Femur (tissue), 1 donor: ENCODE measurements at regions not wholly inside any gene's neighbourhood (a gene's known extent, or its start where the extent isn't known, plus 50 kb on each side); places are given as distances from the start of the nearest gene placed in this dataset.
A peak's percentile ranks its signal among the peaks of the same experiment; 100 is the strongest.

Source experiments
- DNase-seq: peaks from one replicate; pipeline ENCODE4 v3.0.0-alpha.2; 2017

DNA sequence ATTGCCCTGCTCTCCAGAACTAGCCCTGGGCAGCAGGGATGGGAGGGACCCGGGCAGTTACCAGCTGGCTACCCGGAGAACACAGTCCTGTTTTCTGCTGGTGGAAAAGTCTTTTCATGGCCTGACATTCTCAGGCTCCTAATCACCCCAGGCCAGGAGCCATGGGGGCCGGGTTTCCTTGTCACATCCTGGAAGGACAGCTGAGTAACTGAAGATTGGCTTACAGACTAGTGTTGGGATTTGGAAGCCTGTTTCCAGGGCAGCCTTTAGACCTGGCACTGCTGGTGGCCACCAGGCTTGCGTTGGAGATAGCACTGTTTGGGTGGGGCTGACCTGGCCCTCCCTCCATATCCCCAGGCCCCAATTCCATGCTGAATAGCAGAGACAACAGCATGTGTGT lies 349.0 kb downstream of the CTTN start:
- no peak for DNase-seq

DNA sequence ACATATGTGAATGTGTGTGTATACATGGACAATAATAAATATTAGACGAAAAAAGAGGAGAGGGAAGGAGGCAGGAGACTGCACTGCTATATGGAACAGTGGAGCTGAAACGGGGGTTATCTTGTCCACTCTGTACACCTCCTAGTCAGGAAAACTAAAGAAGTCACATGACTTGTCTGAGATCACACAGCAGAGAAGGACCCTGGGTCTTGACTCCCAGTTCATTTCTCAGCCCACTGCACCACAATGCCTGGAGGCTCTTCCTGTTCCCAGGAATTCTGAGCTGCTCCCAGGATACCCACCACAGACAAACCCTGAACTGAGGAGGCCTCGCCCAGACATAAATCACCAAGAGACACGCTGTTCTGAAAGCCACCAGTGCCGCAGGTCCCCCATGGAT lies 349.6 kb downstream of the CTTN start:
- DNase-seq, result no peak

DNA sequence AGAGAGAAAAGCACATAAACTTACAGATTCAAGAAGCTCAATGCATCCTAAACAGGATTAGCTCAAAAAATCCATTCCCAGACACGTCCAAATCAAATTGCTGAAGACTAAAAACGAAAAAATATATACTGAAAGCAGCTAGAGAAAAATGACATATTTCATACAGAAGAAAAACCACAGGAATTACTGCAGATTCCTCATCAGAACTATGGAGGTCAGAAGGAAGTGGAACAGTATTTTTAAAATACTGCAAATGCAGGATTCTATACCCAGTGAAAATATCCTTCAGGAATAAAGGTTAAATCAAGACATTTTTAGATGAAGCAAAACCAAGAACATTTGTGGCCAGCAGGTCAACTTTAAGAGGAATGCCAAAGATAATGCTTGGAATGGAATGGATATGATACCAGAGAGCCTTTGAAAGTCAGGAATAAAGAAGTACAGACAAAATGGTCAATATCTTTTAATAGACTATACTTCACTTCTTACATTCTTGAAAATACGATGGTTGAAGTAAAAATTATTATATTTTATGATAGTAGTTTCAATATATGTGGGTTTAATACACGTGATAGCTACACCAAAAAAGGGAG lies 352.9 kb downstream of the CTTN start:
- no peak for DNase-seq

DNA sequence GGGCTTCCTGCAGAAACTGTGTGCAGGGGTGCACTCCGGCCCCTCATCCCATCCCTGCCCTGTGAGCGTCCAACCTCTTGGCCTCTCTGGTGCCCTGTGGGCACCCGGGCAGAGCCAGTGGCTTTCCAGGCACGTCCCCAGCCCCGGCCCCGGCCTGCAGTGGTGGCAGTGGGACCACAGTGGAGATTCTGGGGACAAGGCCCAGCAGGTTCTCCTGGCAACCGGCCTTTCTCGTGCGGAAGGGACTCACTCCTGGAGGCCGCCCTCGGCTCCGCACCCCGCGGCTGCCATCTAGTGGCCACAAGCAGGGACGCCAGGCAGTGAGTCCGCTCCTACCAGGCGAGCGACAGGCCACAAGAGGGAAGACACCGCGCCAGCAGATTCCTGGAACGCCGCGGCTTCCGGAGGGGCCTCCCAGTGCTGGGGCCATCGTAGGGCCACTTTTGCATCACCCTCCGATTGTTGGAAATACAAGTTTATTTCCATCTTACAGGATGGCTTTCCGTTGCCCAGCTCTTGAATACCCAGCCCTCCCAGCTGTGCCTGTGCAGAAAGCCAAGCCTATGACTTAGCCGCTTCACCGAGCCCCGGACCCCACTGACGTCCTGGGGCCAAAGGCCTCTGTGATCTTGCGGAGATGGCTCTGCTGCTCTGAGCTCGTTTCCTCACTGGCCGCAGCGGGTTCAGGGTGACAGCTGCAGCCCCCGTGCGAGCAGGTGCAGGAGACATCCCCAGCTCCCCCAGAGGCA lies 357.3 kb downstream of the CTTN start:
- DNase-seq, result peak; percentile 87

DNA sequence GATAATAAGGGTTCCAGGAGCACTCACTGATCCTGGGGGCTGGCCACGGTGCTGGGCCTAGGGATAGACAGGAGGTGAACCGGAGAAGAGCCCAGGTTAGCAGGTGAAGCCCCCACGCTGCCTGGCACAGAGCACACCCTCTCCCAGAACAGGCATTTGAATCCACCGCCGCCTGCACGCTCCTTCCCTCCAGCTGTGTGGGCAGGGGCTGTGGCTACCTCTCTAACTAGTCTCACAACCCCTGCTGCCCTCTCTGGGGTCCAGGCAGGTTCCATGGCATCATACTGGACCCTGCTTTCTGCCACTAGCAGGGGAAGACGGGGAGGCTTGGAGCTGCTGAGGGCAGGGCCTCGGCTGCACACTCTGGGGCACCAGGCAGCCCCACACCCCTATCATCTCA lies 358.0 kb downstream of the CTTN start:
- DNase-seq, result no peak

DNA sequence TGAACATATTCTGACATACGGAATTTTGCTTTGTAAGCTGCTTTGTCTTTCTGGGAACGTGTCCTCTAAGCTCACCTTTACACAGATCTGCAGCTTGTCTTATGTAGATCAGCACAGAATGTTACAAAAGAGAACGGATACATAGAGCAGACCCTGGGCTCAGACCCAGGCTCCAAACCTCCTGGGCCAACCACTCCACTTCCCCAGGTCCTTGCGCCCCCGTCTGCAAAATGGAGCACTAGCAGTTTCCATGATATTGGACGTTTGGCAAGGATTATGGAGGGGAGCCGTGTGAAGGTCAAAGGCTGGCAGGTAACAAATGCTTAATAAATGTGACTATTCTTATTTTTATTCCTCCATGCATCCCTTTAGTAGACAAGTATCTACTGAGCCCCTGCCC lies 358.4 kb downstream of the CTTN start:
- no peak for DNase-seq

DNA sequence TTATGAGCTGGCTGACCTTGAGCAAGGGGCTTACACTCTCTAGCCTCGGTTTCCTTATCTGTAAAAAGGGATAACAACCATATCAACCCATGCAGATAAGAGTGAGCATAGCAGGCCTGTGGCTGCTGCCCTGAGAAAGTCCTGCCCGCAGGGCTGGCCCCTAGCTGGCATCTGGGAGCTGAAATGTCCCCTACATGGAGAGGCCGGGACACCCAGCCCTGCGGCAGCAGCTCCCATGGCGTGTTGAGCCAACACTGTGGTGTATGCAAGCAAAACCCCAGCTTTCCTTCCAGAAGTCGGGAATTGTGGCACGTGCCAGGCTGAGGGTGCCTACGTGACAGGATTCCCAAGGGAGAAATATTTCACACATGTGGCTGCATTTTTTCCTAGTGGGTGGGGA lies 358.9 kb downstream of the CTTN start:
- DNase-seq, result no peak

DNA sequence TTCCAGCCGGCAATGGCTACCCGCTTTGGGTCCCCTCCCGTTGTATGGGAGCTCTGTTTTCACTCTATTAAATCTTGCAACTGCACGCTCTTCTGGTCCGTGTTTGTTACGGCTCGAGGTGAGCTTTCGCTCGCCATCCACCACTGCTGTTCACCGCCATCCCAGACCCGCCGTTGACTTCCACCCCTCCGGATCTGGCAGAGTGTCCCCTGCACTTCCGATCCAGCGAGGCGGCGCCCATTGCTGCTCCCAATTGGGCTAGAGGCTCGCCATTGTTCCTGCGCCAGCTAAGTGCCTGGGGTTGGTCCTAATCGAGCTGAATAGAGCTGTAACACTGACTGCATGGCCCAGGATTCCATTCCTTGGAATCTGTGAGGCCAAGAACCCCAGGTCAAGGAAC lies 359.9 kb downstream of the CTTN start:
- no peak for DNase-seq

DNA sequence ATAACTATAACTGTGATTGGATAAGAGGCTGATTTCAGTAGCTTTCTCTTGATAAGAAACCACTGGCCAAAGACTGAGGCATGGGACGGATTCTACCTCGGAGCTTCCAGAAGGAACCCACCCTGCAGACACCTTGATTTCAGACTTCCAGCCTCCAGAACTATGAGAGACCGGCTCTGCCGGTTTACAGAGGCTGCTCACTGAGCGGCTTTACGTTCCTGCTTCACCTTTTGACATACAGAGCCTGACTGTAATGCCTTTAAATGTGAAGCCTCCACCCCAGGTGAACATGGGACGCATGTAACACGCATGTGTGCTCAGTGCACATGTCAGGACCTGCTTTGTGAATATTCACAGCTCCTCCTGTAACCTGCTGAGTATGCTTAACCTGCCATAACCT lies 361.5 kb downstream of the CTTN start:
- DNase-seq, result no peak

DNA sequence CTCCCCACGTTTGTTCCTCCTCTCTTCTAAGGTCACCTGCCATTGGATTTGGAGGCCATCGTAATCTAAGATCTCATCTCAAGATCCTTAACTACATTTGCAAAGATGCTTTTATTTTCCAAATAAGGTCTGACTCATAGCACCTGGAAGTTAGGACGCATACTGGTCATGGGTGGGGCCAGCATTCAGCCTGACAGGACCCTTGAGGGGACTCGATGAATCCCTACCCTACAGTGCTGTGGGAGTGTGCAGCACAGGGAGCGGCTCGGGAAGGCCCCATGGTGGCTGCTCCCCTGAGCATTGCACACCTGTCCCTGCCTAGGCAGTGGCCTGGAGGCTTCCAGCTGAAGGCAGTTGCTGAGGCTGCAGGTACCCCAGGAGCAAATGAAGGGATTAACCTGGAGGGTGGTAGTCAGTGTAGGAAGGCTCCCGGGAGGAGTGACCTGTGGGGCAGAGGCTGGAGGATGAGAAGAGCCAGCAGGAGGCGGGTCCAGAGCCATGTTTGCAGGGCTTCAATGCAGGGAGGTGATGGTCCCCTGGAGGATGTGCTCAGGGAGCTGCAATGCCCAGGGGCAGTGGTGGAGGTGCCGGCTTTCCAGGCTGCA lies 362.2 kb downstream of the CTTN start:
- no peak for DNase-seq

DNA sequence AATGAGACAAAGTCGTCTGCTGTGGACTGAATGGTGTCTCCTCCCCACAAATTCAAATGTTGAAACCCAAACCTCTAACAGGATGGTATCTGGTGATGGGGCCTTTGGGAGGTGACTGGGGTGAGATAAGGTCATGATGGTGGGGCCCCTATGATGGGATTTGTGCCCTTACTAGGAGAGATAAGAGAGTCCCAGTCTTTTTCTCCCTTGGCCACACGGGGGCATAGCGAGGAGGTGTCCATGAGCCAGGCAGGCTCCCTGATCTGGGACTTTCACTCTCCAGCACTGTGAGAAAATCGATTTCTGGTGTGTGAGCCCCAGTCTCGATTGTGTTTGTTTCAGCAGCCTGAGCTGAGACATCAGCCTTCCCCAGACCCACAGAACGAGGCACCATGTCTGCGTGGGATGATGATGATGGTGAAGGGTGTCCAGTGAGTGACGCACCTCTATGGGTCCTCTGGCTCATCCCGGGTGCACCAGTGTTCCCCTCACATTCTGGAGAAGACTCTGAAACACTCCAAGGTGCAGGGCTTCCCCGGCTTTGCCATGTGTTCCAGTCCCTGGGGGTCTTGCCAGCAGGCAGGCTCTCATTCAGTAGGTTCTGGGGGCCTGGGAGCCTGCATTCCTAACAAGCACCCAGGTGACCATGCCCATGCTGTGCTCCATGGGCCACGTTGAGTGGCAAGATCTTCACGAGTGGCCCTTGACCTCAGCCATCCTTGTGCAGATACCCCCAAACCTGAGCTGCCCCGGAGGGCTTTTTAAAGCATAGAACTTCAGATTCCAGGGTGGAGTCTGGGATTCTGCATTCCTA lies 363.0 kb downstream of the CTTN start:
- DNase-seq, result no peak

DNA sequence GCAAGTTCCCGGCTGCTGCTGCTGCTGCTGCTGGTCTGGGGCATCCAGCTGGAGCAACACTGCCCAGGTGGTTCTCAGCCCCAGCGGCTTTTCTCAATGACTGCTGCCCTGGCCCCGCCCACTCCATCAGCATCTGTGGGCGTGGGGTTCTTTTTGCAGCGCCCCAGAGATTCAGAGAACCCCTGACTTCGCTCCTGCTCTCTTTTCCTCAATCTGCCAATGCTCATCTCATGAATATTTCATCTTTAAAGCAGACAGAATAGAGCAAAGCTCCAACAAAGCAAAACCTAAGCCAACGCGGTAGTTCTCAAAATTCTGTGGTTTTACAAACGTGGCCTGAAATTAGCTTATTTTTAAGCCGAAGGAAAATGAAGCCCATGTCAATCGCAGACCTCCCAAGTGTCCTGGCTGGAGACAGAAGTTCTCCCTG lies 363.6 kb downstream of the CTTN start:
- DNase-seq, result no peak

DNA sequence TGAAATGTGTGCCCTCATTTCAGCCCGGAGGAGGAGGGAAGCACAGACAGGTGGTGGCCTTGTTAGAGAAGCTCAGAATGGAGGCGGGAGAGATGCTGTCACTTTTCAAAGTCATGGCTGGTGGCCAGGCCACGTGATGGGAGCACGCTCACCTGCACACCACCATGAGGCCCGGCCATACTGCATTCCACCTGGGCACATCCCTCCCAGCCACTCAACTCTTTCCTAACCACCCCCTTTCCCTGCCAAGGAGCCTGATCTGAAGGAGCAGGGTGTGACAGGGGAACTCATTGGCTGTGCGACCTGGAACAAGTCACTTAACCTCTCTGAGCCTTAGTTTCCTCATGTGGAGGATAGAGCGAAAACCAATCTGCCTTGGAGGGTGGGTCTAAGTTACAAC lies 364.5 kb downstream of the CTTN start:
- DNase-seq, result no peak

DNA sequence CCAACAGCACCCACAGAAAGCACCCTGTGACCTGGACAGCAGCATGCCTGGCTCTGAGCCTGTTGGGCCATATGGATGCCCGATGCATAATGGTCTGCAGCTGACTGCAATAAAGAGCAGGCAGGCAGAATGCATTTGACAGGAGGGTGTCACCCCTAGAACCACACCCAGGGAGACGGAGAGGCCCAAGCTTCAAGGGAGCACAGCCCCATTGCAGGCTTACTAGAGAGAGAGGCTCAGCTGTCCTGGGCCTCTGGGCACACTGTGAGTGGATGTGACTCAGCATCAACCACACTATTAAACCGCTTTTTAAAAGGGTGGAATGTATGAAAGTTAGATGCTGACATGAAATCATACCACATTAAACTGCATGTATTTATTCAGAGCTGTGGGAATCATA lies 365.3 kb downstream of the CTTN start:
- DNase-seq, result no peak

DNA sequence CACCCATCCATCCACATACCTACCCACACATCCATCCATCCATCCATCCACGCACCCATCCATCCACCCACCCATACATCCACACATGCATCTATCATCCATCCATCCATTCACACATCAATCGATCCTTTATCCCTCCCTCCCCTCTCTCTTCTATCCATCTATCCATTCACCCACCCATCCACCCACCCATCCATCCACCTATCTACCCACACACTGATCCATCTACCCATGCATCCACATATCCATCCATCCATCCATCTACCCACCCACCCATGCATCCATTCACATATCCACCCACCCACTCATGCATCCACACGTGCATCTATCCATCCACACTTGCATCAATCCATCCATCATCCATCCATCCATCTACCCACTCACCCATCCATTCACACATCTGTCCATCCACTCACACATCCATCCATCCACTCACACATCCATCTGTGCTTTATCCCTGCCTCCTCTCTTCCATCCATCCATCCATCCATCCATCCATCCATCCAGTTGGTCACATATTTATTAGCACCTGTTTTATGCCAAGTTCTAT lies 366.1 kb downstream of the CTTN start:
- no peak for DNase-seq

DNA sequence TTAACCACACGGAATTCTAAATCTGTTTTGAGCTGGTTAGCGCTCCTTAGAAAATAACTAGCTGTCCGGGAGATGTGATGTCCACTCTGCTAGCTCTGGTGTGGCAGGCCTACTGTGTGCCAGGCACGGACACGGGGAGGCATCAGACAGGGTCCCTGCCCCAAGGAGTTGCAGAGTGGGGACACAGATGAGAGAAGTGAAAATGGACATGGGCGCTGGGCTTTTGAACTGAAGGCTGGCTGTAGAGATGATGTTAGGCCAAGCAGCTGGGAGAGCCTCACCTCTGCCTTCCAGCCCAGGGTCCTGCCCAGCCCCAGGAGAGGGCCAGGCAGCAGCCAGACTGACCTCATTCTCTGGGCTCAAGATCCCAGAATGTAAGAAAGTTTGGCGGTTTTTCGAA lies 368.6 kb downstream of the CTTN start:
- DNase-seq, result no peak

DNA sequence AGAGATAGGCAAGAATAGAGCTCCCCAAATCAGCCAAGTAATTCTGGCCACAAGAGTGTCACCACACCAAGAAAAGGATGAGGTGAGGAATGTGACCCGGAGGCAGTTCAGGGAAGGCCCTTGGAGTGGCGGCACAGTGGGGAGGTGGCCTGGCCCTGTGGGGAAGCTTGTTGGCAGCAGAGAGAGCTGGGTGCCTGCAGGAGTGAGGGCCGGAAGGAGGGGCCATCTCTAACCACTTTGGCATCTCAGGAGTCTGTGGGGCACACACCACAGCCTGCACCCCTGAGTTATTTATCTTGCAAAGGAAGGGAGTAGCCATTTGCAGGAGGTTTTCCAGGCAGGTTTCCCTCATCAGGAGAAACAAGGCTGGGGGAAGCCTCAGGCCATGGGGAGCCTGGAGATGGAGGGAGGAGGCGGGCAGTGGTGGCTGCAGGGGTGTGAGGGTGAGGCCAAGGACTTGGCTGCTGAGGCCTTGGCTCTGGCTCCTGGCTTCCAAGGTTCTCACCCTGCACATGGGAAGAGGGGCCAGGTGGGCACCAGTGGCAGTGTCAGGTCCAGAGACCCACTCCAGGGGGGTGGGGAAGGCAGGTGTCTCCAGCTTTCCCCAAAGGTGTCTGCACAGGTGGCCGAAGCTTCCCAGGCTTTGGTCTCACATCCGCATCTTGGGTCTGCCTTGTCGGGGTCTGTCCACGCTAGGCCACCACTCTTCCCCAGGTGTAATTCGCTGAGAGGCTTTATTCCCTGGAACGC lies 370.2 kb downstream of the CTTN start:
- DNase-seq, result no peak

DNA sequence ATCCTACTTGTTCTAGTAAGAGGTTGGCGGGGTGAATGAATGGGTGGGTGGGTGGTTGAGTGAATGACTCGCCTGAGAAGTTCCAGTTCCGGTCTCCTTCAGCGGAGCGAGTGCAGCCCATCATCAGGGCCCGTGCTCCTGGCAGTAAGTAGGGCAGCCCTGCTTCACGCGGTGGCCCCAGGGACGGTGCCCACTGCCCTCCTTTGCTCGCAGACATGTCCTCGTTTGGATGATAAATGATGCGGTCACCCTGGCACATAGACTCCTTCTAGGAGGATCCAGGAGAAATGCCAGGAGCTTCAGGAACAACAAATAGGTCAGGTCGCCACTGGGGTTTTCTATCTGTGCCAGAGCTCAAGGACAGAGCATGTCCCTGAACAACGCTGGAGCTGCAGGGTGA lies 370.8 kb downstream of the CTTN start:
- DNase-seq, result no peak

DNA sequence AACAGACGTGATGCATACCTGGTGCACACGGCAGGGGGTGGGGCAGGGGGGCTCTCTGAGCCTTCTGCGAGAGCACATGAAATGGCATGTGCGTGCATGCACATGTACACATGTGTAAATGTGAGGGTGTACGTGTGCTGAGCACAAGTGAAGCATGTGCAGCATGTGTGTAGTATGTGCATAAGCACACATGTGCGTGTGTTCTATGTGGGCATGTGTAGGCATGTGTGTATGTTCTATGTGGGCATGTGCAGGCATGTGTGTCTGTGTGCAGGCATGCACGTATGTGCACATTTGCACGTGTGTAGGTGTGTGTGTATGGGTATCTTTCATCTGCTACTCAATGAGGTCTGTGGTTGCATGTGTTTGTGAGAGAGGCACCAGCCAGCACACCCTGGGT lies 371.2 kb downstream of the CTTN start:
- DNase-seq, result no peak

DNA sequence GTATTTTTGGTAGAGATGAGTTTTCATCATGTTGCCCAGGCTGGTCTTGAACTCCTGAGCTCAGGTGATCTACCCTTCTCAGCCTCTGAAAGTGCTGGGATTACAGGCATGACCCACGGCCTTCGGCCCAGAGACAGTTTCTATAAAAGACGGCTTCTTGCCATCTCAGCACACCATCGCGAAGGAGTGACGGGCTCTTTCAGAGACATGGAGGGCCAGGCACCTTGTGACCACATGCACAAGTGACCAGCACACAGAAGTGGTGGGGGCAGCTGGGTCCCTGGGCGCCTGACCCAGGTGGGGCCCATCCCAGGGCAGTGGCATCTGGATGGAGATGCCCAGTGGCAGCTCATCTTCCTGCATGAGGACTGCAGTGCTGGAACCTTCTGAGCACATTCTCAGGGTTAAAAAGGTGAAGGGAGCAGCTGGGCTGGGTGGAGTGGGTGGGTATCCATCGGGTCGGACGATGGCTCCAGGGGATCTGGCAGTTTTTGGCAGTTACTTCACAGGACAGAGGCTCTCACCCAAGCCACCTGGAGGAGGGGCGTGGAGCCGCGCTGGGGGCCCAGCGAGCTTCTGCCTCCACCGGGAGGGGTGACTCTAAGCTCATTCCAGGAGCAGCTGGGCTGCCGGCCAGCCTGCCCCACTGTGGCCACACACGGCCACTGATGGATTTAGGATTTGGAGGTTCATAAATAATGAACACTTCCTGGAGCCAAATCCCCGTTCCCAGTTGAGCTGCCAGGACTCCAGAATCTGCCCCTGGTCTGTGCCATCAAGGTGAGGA lies 373.0 kb downstream of the CTTN start:
- DNase-seq, result no peak

DNA sequence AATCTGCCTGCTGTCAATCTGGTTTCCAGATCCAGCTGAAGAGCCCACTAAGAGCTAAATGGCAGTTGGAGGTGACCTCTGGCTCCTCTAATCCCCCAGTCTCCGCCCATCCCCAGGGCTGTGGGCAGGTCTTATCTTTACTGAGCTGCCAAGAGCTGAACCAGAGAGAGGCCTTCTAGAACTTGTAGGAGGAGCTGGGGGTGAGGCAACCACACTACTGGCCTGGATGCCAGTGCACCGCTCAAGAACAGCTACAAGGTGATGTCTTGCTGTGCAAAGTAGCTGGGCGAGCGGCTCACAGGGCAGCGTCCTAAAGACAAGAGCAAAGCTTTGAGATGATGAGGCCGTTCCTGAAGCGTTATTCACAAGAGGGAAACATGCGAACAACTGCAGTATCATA lies 374.6 kb downstream of the CTTN start:
- no peak for DNase-seq
